ENCODE measurements at regions not wholly inside any gene's neighbourhood (a gene's known extent, or its start where the extent isn't known, plus 50 kb on each side); places are given as distances from the start of the nearest gene placed in this dataset.
"Not testable (repeated sequence)": the region's sequence is repeated elsewhere in the genome, so short reads cannot be mapped to it uniquely, and the experiment has no call there.

- no peak for DNase-seq
Measured at GRCh38 chr15:45962733-45963132, 327.9 kb downstream of the SQOR start.

GRCh38 chr15:45970542-45970941, 335.7 kb downstream of the SQOR start:
- no peak for DNase-seq

- no peak for DNase-seq
Measured at GRCh38 chr15:45980366-45980765, 345.5 kb downstream of the SQOR start.

GRCh38 chr15:45981625-45982024, 346.8 kb downstream of the SQOR start:
- DNase-seq, result no peak

- no peak for DNase-seq
Measured at GRCh38 chr15:45991863-45992262, 357.0 kb downstream of the SQOR start.

GRCh38 chr15:45993072-45993471, 358.2 kb downstream of the SQOR start:
- DNase-seq, result no peak

GRCh38 chr15:45993508-45993907, 358.7 kb downstream of the SQOR start:
- no peak for DNase-seq

GRCh38 chr15:45995800-45996199, 361.0 kb downstream of the SQOR start:
- no peak for DNase-seq

- DNase-seq, result no peak
Measured at GRCh38 chr15:46014532-46014931, 379.7 kb downstream of the SQOR start.

GRCh38 chr15:46034755-46035154, 399.9 kb downstream of the SQOR start:
- no peak for DNase-seq

- no peak for DNase-seq
Measured at GRCh38 chr15:46039703-46040102, 404.9 kb downstream of the SQOR start.

- DNase-seq, result no peak
Measured at GRCh38 chr15:46041905-46042304, 407.1 kb downstream of the SQOR start.

- no peak for DNase-seq
Measured at GRCh38 chr15:46059921-46060594, 425.2 kb downstream of the SQOR start.

GRCh38 chr15:46061002-46061401, 426.2 kb downstream of the SQOR start:
- no peak for DNase-seq

GRCh38 chr15:46077220-46077619, 442.4 kb downstream of the SQOR start:
- DNase-seq, result no peak

- no peak for DNase-seq
Measured at GRCh38 chr15:46079046-46079445, 444.2 kb downstream of the SQOR start.

GRCh38 chr15:46080016-46080415, 445.2 kb downstream of the SQOR start:
- no peak for DNase-seq

GRCh38 chr15:46088486-46089445, 453.9 kb downstream of the SQOR start:
- DNase-seq, result no peak

- DNase-seq, result no peak
Measured at GRCh38 chr15:46089467-46089935, 454.7 kb downstream of the SQOR start.

GRCh38 chr15:46091860-46092450, 457.1 kb downstream of the SQOR start:
- peak in 1 of 2 experiments; percentile 4 for DNase-seq

- DNase-seq, result not testable (repeated sequence)
Measured at GRCh38 chr15:46098006-46098405, 463.2 kb downstream of the SQOR start.

GRCh38 chr15:46110755-46111154, 475.9 kb downstream of the SQOR start:
- DNase-seq, result no peak

- no peak for DNase-seq
Measured at GRCh38 chr15:46111730-46112129, 476.9 kb downstream of the SQOR start.

- no peak for DNase-seq
Measured at GRCh38 chr15:46117071-46117470, 482.2 kb downstream of the SQOR start.

Data from activated CD4-positive, alpha-beta T cell treated with anti-CD3 and anti-CD28 coated beads, Interleukin-2, amount 50 U/mL, for 48 hours (primary cell).